ENCODE measurements at regions not wholly inside any gene's neighbourhood (a gene's known extent, or its start where the extent isn't known, plus 50 kb on each side); places are given as distances from the start of the nearest gene placed in this dataset.
"Not testable (repeated sequence)": the region's sequence is repeated elsewhere in the genome, so short reads cannot be mapped to it uniquely, and the experiment has no call there.

DNA sequence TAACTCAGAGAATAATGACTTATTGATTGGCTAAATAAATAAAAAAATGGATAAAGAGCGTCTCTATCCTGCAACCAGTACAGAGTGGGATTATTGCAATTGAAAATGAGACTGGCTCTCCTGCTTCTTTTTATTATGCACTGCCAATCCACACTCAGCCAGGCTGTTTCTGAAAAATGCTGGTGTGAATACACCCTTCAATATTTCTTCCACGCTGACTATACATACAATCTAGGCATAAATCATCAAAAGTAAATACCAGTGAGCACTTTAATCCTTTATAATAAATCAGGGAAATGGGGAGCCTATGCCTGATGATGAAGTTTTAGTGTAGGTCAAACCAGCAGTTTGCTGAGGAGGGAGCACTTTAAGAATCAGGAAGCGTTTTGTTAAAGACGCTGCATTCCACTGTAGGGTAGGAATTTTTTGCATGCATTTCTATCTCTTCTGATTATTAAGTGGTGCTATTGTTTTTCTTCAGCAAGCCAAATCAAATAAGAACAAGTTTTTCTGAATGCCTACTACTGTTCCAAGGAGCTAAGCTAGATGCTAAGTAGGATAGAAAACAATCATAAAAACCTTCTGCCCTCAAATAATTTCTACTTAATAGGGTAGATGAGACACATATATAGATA, 781.5 kb downstream of the TBL1XR1 start:
- DNase-seq = no peak

DNA sequence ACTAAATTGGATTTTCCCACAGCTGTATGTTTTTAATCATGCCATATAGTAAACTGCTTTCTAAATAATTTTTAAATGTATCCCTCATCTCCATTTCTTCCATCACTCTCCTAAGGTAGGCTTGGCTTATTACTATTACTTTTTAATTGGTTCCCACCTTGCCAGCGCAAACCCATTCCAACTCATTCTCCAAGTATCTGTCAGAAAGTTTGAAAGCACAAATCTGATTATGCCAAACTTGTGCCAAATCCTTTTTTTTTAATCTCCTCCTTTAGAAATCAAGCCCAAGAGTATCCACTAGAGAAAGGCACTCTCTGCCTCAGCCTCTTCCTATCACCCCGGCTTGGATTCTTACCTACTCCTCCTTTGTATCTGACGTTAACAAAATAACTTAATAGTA, 784.5 kb downstream of the TBL1XR1 start:
- DNase-seq = no peak

DNA sequence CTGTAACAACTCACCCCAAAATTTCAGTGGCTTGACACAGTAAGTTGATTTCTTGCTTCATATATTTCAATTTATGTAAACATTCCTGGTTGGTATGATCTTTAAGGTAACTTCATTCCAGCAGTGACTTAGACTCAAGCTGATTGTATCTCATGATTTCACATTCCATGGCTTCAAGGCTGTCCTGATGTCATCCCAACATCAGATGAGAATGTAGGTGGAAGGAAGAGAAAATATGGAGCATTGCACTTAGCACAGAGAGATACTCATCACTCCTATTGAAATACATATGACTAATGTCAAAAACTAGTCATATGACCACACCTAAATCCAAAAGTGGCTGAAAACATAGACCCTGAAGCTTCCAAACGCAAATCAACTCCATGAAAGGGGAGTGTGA, 793.8 kb downstream of the TBL1XR1 start:
- no peak for DNase-seq

DNA sequence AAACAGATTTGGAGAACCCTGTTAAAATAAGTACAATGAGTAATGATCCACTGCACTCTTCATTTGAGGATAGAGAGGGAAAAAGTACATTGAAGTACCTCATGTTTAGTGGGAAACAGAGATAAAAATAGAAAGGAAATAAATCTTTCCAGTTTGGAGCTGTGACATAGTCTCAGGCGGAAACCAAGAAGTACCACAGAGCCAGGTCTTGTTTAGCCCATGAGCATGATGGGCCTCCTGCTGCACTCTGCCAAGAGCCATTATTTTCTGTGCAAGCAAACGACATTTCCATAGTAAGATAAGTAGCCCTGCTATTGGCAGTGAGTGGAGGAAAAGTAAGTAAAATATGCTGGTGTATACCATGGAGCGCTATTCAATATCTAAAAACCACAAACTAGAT, 796.1 kb downstream of the TBL1XR1 start:
- no peak for DNase-seq

DNA sequence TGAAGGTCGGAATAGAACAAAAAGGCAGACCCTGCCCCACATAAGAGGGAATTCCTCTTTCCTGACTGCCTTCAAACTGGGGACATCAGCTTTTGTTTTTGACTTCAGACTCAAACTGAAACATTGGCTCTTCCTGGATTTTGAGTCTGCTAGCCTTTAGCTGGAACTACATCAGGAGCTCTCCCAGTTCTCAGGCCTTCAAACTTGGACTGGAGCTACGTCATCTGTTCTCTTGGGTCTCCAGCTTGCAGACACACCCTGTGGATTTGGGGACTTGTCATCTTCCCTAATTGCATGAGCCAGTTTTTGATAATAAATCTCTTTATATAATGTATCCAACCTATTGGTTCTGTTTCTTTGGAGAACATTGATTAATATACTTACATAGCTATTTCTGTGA, 798.1 kb downstream of the TBL1XR1 start:
- DNase-seq = no peak

DNA sequence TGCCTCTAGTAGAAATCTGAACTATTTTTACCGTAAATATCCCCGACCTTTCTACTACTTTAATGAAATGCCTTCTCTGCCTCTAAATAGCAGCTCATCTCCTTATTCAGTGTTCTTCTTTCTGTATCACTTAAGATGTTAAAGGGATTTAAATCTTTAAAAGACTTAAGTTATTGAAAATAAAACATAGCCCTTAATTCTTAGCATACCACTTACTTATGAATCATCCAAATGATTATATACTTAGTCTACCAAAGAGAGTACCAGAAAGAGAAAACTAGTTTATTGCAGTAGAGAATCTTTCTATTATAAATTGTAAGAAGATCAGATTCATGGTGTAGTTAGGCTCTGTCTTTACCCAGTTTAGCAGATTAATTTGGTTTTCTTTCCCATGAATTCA, 802.0 kb downstream of the TBL1XR1 start:
- DNase-seq = no peak

DNA sequence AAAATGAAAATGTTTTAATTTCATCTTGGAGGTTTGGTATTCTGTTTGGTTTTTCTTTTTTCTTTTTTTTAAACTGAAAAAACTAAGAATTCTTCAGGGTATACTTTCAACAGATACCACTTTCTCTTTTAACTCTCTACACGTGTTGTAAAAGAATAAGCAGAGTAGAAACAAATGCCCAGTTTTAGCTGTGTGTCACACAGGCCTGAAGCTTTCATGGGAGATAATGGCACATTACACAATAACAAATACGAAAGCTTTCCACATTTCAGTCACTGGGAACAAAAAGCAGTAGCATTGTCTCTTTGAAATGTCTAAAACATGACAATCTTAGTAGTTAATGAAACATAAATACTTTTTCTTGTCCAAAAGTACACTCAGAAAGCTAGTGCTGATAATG, 818.5 kb downstream of the TBL1XR1 start:
- no peak for DNase-seq

DNA sequence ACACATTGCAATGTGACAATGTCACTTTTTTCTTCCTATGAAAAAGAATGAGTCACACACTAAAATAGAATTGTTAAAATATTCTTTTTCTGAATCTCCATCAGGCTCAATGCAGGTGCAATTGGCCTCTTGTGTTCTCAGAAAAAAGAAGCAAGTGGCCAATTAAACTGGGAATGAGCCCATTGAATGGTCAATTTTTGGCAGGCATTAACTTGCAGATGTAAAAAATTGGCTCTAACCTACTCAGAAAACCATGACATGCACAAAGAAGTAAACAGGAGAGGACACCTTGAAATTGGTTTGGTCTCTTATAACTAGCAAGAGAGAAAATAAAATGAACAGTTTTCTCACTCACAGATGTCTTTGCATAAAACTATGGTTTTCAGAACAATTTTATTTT, 820.8 kb downstream of the TBL1XR1 start:
- DNase-seq = no peak

DNA sequence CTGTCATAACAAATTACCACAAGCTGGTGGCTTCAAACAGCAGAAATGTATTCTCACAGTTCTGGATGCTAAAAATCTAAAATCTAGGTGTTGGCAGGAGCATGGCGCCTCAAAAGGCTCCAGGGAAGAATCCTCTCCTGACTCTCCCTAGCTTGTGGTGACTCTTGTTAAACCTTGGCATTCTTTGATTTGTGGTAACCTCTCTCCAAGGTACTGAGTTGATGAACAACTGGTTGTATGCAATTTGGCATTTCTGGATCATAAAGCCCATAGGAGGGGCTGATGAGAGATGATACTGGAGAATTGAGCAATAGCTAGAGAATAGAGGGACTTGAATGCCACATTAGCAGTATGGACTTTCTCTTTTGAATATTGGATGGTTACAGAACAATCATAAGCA, 821.8 kb downstream of the TBL1XR1 start:
- no peak for DNase-seq

DNA sequence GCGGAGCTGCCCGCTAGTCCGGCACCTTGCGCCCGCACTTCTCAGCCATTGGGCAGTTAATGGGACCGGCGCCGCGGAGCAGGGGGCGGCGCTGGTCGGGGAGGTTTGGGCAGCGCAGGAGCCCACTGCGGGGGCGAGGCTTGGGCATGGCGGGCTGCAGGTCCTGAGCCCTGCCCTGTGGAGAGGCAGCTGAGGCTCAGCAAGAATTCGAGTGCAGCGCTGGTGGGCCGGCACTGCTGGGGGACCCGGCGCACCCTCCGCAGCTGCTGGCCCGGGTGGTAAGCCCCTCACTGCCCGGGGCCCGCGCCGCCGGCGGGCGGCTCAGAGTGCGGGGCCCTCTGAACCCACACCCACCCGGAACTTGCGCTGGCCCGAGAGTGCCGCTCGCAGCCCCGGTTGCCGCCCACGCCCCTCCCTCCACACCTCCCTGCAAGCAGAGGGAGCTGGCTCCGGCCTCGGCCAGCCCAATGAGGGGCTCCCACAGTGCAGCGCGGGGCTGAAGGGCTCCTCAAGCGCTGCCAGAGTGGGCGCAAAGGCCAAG, 835.0 kb downstream of the TBL1XR1 start:
- DNase-seq = no peak

DNA sequence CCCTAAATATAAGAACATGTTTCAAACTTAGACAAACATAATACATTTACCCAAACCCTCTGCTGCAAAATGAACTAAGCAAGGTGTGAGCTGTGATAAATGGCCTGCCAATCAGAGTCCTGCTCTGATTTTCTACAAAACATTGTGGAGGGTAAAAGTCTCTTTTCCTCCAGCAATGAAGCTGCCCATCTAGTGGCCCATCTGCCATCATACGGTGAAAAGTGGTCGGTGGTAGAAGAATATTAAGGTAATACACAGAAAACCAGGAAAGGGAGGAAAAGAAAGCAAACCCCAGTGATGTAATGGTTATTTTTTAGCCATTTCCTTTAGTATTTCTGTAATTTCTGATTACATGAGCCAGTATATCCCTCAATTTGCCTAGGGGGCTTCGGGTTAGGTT, 838.1 kb downstream of the TBL1XR1 start:
- DNase-seq = no peak

DNA sequence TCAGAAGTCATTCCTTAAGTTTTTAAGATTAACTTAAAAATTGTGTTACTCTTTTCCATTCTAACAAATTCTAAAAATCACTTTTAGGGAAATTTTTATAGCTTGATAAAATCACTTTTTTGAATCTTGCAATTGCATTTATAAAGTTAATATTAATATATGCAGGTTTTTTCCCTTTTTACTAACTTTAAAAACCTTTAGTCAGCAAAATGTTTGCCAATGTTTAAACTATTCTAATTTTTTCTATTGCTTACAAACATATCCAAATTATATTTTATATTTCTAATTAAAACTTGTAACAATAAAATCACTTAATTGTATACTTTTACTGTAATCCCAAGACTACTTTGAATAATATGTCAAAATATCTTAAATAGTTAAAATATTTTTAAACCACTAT, 839.4 kb downstream of the TBL1XR1 start:
- DNase-seq = no peak

DNA sequence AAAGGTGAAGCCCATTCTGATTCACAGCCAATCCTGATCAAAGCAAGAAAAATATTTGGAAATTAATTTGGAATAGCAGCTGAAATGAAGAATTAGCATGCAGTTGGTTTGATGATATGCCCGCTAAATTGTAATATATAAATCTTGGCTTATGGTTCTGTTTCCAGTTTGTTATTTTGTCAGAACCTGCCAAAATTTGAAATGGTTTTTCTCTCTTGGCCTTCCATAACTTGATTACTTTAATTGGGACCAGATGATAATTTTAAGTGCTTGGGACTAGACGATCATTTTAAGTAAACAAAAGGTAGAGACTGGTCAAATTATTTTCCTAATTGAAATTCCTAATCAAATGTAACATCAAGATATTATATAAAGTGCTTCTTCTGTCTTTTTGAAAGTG, 842.4 kb downstream of the TBL1XR1 start:
- no peak for DNase-seq

DNA sequence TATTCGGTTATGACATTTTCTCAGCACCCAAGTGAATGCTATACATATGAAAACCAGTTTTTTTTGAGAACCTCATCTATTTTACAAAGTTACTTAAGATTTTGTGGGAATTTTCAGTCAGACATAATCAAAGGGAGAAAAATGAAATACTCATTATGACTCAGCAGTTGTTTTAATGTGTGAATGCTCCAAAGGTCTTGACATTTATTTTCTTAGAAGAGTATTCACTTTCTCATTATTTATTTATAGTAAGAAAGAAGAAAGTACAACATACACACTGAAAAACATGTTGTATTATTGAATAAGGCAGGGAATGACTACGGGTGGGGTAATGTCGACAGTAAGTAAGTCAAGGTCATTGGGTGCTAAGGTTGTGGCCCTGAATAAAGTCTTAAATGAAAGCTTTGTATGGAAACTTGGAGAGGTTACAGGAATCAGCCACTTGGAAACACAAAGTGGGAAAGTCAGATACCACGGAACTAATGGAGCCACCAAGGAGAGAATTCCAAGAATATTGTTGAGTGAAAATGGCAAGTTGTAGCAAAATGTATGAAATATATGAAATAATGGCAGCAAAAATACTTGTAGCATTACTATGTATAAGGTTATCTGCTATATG, 844.5 kb downstream of the TBL1XR1 start:
- DNase-seq = no peak

DNA sequence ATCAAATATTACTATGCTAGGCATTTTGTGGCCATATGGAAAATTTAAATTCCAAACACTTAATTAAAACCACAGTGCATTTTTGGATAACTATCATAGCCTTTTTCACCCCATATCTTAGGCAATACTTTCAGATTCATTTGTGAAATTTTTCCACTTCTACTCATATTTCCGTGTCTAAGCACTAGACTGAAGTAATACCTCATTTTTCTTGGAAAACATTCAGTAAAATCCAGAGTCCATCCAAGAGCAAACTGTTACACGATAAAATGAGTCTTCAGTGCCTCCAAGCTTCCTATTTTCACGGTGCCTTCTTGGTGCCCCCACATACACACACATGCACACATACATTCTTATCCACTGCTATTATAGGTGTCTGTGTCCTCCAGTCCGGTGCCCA, 845.9 kb downstream of the TBL1XR1 start:
- no peak for DNase-seq

DNA sequence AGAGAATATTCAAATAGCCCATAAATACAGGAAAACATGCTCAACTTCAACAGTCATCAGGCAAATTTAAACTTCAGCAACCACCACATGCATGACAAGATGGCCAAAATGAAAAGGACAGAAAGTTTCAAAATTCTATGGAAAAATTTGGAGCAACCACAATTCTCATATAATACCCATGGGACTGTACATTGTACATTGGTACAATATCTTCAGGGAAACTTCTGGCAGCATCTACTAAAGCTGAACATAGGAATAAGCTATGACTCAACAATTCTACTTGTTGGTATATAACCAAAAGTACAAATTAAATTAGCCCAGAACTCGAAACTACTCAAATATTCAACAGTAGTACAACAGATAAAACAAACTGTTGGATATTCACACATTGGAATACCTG, 847.6 kb downstream of the TBL1XR1 start:
- DNase-seq = no peak

DNA sequence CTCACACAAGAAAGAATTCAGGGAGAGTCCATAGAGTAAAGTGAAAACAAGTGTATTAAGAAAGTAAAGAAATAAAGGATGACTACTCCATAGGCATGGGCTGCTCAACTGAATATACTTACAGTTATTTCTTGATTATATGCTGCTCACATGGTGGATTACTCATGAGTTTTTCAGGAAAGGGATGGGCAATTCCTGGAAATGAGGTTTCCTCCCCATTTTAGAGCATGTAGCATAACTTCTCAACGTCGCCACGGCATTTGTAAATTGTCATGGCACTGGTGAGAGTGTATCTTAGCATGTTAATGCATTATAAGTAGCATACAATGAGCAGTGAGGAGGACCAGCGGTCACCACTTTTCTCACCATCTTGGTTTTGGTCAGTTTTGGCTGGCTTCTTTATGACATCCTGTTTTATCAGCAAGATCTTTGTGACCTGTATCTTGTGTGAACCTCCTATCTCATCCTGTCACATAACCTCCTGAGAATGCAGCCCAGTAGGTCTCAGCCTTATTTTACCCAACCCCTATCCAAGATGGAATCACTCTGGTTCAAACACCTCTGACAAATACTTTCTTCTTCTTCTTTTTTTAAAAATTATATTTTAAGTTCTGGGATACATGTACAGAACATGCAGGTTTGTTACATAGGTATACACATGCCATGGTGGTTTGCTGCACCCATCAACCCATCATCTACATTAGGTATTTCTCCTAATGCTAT, 849.7 kb downstream of the TBL1XR1 start:
- no peak for DNase-seq

DNA sequence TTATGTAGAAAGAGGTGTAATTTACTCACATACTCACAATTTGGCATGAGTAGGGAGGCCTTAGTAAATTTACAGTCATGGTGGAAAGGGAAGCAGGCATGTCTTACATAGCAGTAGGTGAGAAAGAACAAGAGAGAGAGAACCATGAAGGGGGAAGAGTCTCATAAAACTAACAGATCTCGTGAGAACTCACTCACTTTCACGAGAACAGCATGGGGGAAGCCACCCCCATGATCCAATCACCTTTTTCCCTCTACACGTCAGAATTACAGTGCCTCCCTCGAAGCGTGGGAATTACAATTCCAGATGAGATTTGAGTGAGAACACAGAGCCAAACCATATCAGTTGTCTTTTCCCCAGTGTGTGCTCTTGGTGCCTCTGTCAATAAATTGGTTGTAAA, 855.3 kb downstream of the TBL1XR1 start:
- DNase-seq = no peak

DNA sequence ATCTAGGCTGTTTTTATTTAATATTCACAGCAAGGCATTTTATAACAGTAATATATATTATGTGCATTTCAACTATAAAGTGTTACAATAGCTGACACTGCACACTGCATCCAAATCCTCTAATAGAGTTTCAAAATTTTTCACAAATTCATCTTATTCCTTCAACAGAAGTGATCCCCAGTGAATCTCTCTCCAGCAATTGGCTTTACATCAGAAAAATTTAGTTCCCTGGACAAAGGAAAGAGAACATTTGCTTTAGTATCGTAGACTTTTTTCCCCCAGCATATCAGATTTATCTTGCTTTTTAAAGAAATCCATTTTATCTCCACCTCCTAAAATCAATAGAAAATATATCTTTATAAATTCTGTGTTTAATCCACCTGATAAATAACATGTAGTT, 868.6 kb downstream of the TBL1XR1 start:
- DNase-seq = no peak

DNA sequence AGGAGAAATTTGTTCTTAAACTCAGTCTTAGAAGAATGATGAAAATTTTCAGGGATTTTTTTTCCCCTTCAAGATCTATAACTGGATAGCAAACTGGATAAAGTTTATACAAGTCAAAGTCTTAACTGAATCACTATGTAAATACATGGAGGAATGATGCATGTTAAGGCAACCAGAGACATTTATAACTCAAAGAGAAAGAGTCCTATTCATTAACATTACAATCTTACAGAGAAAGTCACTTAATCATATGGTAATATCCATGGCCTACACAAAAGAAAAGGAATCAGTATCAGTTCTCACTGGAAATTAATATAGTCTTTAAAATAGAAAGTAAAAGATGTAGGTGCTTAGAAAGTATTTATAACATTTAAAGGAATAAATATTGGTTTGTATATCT, 869.1 kb downstream of the TBL1XR1 start:
- DNase-seq = no peak

DNA sequence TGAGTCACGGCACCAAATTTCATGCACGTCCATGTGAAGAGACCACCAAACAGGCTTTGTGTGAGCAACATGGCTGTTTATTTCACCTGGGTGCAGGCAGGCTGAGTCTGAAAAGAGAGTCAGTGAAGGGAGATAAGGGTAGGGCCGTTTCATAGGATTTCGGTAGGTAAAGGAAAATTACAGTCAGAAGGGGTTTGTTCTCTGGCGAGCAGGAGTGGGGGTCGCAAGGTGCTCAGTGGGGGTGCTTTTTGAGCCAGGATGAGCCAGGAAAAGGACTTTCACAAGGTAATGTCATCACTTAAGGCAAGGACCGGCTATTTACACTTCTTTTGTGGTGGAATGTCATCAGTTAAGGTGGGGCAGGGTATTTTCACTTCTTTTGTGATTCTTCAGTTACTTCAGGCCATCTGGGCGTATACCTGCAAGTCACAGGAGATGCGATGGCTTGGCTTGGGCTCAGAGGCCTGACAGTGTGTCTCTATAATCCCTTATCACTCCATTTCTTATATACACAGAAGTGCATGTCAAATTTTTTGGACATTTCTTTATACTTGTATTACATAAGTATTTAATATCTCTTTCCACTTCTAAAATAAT, 870.3 kb downstream of the TBL1XR1 start:
- not testable (repeated sequence) for DNase-seq

DNA sequence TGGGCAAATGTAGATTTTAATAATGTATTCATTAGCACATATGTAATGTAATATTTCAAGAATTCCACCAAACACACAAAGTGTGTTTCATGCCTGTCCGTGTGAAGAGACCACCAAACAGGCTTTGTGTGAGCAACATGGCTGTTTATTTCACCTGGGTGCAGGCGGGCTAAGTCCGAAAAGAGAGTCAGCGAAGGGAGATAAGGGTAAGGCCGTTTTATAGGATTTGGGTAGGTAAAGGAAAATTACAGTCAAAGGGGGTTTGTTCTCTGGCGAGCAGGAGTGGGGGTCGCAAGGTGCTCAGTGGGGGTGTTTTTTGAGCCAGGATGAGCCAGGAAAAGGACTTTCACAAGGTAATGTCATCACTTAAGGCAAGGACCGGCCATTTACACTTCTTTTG, 875.8 kb downstream of the TBL1XR1 start:
- DNase-seq = not testable (repeated sequence)

DNA sequence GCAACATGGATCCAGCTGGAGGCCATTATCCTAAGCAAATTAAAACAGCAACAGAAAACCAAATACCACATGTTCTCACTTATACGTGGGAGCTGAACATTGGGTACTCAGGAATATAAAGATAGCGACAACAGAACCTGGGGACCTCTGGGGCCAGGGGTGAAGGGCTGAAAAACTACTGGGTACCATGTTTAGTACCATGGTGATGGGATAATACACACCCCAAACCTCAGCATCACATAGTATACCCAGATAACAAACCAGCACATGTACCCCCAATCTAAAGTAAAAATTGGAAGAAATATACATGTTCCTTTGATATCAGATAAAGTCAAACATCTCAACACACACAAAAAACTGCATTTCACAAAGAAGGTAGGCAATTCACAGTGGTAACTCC, 876.2 kb downstream of the TBL1XR1 start:
- no peak for DNase-seq

DNA sequence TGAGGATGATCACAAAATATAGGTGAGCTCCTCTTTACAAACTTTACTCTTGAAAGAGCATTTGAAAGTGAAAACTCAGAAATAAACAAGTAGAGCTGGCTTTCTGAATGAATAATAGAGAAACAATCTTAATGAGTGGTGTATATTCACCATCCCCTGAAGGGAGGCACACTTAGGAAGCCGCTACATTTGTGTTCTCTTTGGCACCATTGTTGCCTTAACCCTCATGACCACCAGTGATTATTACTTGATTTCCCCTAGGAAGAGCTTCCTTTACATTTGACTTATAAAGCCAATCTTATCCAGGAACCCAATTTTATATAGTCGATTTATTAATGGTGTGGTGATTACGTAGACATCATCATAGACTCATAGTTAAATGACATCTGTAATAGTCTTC, 883.9 kb downstream of the TBL1XR1 start:
- no peak for DNase-seq

Data from suppressor macrophage (primary cell).